ENCODE measurements at regions not wholly inside any gene's neighbourhood (a gene's known extent, or its start where the extent isn't known, plus 50 kb on each side); places are given as distances from the start of the nearest gene placed in this dataset.

GRCh38 chr4:143083756-143084472, 100.8 kb upstream of the USP38 start:
- TF ChIP-seq, protein P1, sequence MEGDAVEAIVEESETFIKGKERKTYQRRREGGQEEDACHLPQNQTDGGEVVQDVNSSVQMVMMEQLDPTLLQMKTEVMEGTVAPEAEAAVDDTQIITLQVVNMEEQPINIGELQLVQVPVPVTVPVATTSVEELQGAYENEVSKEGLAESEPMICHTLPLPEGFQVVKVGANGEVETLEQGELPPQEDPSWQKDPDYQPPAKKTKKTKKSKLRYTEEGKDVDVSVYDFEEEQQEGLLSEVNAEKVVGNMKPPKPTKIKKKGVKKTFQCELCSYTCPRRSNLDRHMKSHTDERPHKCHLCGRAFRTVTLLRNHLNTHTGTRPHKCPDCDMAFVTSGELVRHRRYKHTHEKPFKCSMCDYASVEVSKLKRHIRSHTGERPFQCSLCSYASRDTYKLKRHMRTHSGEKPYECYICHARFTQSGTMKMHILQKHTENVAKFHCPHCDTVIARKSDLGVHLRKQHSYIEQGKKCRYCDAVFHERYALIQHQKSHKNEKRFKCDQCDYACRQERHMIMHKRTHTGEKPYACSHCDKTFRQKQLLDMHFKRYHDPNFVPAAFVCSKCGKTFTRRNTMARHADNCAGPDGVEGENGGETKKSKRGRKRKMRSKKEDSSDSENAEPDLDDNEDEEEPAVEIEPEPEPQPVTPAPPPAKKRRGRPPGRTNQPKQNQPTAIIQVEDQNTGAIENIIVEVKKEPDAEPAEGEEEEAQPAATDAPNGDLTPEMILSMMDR (IDR thresholded peaks at IDR 0.05), result no peak
- no peak for TF ChIP-seq POLR2A (IDR thresholded peaks at IDR 0.05)
